Epithelial cell of prostate (primary cell): ENCODE measurements at regions not wholly inside any gene's neighbourhood (a gene's known extent, or its start where the extent isn't known, plus 50 kb on each side); places are given as distances from the start of the nearest gene placed in this dataset.

Experiments
- DNase-seq: peaks from one replicate; pipeline ENCODE4 v3.0.0-alpha.2; 2011; ENCODE audit warnings: low read depth, low spot score
- H3K27ac ChIP-seq: fragments of 450-650 bp; 2 replicates; pipeline ENCODE4 v1.5.1; 2017; ENCODE audit warnings: mild to moderate bottlenecking

DNA sequence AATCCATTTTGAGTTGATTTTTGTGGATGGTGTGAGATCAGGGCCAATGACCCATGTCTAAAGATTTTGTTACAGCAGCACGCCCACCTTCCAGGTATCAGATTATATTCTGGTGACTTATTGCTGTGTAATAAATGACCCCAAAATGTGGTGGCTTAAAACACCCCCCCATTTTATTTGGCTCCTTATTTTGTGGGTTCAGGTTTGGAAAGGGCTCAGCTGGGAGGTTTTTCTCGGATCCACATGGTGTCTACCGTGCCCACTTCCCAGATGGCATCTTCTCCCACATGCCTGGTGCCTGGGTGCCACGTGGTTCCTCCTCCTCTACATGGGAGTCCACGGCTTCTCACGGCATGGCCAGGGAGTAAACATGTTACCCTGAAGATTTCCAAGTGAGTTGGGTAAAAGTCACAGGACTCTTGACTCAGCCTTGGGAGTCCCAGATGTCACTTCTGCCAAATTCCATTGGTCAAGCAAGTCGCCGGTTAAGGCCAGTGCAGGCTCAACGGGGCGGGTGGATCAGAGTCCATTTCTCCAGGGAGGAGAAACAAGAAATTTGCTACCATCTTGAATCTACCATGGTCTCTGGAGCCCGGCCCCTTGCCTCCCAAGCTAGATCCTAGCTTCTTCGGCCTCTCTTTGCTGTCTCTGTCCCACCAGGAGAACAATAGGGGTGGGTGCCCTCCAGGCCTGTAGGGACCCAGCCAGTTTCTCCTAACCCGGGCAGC is 214.3 kb downstream of the KIF26A start:
- DNase-seq: no peak

DNA sequence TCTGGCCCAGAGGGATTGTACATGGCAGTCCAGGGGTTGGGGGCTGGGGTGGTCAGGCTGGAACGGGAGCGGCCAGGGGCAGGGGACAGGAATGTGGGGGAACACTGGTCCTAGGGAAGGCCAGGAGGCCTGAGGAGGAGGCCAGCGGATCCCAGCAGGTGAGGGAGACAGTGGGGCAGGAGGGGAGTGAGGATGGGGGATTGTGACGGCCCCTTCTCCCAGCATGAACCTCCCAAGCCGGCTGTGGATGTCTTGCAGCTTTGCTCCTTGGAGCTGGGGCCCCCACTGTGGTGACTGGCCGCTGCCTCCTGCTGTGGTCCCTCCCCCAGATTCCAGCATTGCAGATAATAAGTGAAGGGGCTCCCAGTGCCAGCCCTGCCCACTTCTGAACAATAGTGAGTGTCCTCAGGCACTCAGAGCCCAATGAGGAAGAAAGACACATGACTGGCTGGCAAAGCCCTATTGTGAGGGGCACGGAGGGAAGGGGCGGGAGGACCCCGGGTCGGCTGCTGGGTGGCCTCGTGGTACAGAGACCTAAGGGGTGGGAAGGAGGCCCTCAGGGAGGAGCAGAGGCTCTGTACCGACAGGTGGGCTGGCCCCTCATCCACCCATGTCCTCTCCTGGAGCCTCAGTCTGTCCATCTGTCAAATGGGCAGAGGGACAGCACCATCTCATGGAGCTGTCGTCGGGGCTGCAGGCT is 215.0 kb downstream of the KIF26A start:
- no peak for DNase-seq
- no peak overlapping the region for H3K27ac ChIP-seq

More for the DNA sequence above, 214.3 kb downstream of the KIF26A start:
- H3K27ac ChIP-seq: no peak overlapping the region

DNA sequence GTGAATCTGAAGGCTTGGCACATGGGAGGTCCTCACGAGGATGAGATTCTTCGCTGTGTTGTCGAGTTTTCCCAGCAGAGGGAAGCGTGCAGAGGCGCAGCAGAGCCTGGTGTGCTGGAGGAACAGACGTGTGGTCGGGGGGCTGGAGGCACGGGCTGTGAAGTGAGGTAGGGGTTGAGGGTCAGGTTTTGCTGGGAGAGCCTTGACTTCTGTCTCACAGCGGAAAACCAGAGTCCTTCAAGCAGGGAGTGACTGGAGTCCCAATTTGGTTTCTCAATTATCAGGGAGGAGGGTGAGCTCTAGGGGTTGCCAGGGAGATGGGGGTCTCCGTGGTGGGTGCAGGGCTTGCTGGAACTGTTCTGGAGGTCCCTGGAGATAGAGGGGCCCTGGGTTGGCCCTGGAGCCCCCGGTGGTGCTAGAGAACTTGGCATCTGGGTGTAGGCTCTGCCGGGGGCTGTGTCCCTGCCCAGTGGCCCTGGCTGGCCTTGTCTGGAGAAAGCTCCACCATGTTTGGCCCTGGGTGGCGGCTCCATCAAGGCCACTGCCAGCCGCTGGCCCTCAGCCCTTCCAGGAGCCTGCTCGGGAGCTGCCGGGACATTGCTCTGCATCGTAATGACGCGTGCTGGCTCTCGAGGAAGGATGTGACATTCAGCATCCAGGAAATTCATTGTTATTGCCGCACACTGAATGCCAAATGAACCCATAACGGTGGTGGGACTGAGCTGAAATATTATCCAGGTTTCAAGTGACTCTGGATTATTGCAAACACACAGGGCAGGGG is 215.7 kb downstream of the KIF26A start:
- no peak overlapping the region for H3K27ac ChIP-seq
- no peak for DNase-seq

DNA sequence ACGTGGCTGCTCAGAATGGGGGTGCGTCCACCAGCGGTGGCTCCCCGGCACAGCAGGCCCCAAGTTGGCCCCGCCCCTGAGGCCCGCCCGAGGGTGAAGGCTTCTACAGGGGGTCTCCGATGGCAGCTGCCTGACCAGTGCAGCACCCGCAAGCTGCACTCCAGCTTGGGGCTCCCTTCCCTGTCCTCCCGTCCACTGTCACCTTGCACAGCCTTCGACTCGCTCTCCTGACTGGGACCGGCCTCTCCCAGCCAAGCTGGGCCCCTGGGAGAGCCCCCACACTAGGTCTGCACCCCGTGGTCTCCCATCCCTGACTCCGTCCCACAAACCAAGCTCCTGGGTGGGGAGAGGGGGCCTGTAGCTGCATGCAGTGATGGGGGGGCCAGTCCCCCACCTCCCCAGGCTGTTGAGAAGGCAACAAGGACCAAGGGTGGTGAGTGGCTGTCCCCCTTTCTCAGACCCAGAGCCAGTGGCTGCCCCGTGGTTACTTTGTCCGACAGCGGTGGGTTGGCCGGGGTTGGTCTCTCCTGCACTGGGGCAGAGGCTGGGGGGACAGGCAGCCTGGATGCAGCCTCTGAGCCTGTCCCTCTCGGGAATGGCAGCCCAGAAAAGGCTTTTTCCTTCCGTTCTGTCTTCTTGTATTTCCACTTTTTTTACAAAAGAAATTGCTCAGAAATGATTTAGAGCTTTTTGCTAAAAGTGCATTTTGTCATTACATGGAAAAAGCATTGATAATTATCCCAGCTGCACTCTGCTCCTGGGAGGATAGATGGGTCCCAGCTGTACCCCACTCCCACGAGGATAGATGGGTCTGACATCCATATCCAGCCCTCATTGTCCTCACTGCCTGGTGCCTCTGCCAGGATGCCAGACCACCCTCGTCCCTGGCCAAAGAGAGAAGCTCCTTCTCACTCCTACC is 217.0 kb downstream of the KIF26A start:
- H3K27ac ChIP-seq: no peak overlapping the region
- DNase-seq: no peak

DNA sequence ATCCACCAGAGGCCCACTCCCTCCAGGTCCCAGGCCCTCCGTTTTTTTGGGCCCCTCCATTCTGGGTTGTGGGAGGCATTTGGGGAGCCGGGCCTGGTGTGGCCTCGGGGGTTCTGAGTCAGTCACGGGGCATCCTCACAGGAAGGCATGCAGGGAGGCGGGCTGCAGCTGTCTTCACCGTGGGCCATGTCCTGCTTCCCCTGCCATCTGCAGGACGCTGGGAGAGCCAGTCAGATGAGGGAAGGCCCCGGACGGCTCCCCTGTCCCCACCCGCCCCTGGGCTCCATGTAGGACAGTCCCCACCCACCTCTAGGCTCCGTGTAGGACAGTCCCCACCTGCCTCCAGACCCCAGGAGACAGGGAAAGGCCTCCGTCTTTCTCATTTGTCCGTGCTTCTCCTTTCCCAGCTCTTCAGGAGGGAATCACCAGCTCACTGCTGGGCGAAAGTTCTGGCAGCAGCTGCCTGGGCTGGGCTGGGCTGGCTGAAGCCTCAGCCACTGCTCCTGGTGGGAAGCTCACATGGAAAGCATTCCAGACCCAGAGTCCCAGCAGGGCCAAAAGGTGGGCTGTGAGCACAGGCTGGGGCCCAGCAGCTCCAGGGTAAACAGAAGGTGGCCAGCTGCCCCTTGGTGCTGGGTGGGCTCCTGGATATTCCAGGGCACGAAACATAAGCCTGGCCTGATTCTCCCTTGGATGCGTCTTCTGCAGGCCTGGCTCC is 217.8 kb downstream of the KIF26A start:
- no peak for DNase-seq
- no peak overlapping the region for H3K27ac ChIP-seq

DNA sequence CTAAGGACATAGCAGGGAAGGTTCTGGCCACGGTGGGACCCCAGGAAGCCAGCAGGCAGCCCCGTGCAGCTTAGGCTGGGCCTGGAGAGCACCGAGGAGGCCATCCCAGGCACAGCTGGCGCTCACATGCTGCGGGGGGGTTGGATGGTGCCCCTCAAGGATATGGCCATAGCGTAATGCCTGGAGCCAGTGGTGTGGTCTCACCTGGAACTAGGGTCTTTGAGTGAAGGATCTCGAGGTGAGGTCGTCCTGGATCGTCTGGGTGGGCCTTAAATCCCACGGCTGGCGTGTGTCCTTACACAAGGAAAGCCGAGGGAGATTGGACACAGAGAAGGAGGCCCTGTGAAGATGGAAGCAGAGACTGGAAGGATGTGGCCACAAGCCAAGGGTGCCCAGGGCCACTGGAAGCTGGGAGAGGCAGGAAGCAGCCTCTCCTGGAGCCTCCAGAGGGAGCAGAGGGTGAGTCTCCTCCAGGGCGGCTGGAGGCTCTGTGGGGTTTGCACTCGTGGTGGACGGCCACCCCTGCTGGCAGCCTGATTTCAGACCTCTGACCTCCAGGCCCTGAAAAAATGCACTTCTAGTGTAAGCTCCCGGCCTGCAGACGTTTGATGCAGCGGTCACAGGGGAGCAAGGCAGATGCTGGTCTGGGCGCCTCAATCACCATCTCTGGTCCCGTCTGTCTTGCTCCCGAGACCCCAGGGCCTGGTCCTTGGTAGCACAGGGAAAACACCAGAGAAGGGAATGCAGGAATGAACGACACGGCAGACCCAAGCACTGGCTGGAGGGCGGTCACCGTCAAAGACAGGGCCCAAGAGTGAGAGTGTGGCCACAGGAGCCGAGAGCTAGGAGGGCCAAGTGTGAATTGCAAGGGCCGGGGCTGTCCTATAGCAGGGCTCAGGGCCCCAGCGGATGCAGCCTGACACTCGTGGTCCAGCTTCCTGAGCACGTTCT is 218.6 kb downstream of the KIF26A start:
- no peak overlapping the region for H3K27ac ChIP-seq
- DNase-seq: no peak

DNA sequence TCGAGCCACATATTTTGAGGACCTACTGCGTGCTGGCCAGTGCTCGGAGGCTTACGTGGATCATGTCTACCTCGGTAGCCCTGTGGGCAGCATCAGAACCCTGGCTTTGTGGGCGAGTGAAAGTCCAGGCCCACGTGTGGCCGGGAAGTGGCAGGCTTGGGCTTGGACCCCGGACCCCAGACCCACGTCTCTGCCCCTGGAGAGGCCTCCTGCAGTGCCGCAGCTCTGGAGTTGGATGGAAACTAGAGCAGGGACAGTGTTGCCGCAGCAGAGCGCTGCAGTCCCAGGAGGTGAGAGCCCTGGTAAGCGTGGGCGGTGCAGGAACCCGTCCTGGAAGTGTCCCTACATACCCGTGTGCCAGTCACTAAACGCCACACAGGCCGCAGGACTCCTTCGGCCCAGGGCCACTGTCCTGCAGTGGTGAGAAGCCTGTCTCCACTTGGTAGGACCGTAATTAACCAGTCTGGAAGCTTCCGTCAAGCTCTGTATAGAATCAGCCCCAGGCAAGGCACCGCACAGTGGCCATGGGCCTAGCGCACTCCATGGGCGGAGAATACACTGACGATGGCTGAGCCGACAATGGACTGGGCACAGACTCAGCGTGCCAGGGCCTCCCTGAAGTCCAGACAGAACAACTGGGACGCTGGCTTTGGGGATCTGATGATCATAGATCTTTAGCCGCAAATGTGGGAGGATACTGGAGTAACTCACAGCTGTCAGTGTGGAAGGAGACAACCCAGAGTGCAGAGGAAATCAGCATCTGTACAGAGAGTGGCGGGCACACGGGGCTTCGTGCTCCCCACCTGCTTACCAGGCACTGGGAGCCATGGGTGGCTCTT is 219.5 kb downstream of the KIF26A start:
- DNase-seq: no peak
- no peak overlapping the region for H3K27ac ChIP-seq

DNA sequence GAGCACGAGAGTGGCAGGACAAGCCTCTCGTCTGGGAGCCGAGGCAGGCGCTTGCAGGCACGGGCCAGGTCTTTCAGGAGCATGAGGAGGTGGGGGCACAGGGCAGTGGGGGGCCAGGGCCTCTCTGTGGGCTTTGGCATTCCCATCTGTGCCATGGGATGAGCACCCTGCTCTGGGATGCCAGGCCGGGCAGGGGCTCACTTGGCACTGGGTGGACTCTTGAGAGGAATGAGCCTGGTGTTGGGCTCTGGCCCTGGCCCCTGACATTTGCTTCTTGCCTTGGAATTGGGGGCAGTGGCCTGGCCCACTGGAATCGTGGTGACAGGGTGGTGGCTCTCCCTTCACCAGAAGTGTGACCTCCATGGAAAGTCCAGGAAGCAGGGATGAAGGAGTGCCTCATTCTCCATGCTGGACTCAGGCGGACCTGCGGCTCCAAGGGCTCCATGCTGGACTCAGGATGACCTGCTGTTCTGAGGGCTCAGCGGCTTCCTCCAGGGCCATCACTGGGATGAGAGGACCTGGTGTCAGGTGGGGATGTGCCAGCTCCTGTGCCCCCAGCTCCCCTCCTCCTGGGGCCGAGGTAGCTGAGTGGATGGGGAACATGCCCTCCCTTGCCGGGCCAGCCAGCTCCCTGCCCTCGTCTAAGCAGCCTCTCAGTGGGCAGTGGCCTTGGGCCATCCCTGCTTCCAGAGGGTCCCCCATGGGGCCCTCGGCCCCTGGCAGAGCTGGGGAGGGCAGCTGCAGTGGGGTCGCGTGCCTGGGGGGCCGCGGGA is 220.3 kb downstream of the KIF26A start:
- DNase-seq: no peak
- no peak overlapping the region for H3K27ac ChIP-seq

DNA sequence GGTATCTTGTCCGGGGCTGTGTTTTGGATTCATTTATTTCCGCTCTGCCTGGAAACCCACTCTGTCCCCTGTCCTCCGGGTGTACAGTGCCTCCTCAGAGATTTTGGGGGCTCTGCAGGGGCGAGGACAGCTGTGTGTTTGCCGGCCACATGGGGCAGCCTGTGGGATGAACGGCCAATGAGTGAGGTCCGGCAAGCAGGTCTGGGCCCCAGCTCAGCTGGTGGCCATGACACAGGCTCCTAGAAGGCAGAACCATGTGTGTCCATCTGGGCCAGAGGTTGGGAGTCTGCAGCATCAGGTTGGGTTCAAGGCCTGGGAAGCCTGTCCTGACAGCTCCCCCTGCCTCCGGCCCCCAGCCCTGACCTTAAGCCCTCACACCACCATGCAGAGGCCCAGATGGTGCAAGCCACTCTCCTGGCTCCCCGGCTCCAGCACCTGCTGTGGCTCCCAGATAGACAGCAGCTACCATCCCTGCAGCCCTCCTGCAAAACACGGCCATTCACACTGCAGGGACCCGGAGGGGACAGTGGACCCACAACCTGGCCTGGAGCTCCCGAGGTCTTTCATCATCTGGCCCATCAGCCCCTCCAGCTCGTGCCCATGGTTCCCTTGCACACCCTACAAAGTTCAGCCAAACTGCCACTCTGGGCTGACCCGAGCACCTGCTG is 220.1 kb upstream of the C14orf180 start:
- no peak for DNase-seq
- no peak overlapping the region for H3K27ac ChIP-seq

DNA sequence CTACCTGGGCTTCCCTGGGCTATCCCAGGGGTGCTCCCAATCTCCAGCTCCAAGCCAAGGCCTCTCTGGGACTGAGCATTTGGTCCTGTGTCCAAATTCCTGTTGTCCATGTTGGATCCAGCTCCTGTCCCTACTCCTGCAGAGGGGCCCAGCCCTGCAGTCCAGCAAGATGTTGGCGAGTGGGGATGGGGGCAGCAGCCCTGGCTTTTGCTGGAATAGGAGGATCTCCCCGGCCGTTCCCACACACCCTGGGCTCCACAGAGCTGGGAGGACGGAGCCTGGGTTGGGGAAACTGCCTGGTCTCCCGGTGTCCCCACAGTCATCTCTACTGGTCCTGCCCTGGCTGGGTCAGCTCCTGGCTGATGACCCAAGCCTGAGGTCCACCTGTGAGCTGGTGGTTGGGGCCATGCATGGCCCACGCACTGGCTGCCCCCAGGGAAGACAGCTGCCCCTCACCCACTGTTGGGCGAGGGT is 219.6 kb upstream of the C14orf180 start:
- no peak overlapping the region for H3K27ac ChIP-seq
- DNase-seq: no peak

DNA sequence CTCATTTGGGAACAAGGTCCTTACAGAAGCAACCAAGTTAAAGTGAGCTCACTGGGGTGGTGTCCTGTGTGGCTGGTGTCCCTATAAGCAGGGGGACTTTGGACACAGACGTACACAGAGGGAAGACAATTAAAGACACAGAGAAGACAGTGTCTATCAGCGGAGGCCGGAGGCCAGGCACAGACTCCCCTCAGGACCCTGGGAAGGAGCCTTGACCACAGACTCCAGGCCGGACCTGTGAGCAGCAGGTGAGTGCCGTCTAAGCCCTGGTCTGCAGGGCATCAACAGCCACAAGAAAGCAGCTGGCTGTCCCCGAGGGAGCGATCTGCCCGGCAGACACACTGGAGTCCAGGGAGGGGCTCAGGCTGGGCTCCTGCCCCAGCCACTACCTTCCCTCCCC is 219.1 kb upstream of the C14orf180 start:
- no peak for DNase-seq
- no peak overlapping the region for H3K27ac ChIP-seq

DNA sequence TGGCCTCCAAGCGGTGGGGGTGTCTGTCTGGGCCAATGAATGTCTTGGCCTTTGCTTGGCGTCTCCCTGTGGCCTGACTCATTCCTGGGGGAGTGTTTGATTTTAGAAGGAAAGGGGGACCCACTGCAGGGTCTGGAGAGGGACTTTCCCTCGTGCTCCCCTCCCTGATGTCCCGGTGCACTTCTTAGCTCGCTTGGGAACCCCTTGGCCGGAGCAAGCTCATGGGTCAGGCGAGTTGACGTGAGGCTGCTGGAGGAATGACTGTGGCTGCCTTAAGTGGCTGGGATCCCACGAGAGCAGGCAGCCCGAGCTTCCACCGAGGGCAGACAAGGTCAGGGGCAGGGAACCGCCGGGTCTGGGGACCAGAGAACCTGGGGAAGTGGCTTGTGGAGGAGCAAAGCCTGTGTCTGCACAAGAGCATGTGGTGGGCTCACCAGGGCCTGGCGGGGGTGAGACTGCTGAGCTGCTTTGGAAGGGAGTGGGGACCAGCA is 218.4 kb upstream of the C14orf180 start:
- H3K27ac ChIP-seq: no peak overlapping the region
- no peak for DNase-seq

DNA sequence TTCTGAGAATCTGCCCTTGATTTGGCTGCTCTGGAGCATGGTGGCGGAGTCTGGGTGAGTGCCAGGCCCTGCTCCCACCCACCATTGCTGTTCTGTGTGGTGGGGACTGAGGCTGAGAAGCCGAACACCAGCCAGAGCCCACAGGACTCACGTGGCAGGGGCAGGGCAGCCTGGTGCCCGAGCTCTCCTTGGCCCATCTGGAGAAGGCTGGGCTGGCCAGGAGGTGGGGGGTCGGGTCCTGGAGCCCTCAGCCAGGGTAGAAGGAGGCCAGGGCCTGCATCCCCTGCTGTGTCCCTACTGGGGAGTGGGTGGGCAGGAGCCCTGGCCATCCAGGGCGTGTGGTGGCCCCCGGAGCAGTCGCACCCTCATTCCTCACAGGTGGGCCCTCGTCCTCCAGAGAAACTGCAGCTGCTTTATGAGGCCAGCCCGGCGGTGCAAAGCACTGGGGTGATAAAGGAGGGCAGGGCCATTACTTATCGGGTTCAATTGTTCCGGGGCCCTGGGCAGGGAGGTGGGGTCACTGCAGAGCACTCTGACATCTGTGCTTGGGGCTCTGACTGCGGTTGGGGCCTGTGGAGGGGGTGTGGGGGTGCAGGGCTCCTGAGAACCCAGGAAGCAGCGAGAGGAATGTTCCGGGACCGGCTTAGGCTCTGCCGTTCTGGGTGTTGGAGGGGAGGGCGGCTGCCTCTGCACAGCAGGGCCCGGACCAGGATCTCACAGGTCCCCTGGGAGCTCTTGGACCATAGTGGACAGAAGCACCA is 217.5 kb upstream of the C14orf180 start:
- DNase-seq: no peak
- no peak overlapping the region for H3K27ac ChIP-seq

DNA sequence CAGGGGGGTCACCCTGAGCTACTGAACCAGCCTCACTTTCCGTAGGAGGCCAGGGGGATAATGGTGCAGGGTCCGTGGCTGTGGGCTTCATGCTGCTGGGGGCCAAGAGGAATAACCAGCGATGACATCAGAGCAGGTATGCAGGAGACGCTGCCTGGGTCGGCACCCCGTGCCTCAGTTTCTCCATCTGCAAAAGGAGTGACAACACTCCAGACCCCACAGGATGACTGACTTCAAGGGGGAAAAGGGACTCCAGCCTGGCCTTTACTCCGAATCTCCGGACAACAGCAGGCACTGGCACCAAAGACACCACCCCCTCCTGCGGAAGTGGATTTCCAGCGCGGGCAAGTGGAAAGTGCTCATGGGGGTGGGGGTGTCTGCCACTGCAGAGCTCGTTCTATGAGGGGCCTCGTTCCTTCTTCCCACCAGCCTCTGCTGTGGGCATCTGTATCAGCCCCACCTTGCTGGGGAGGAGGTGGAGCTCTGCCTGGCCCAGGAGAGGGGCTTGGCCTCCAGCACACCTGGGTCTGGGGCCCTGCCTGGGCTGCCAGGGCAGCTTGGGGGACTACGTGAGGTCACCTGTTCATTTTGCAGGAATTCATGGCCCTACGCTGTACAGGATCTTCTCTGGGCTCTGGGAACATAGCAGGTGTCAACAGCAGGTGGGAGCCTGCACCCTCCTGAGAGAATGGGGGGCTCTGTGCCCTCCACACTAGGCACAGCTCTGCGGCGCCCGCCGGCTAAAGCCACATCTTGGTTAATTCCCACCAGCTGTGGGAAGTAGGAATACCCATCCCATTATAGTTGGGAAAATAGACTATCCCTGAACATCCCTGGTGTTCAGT is 216.6 kb upstream of the C14orf180 start:
- no peak overlapping the region for H3K27ac ChIP-seq

More for the DNA sequence above, 216.6 kb upstream of the C14orf180 start:
- no peak for DNase-seq
